Memory B cell (primary cell): ENCODE measurements at regions not wholly inside any gene's neighbourhood (a gene's known extent, or its start where the extent isn't known, plus 50 kb on each side); places are given as distances from the start of the nearest gene placed in this dataset.
A peak's percentile ranks its signal among the peaks of the same experiment; 100 is the strongest.
"Not testable (repeated sequence)": the region's sequence is repeated elsewhere in the genome, so short reads cannot be mapped to it uniquely, and the experiment has no call there.

Source experiments
- ATAC-seq: fragments of 150-1000 bp; cut with Tn5 transposase; 2 replicates; pipeline ENCODE4 v1.10.0; 2021; ENCODE audit warnings: low read depth, mild to moderate bottlenecking, moderate library complexity
- DNase-seq, 2 donors: peaks; one replicate each; pipeline ENCODE4 v3.0.0; 2022; ENCODE audit warnings: low spot score in 2 of 2
- H3K27ac Mint-ChIP-seq: one replicate; pipeline ENCODE4 v1.8.0; 2022; ENCODE audit warnings: mild to moderate bottlenecking, moderate library complexity, mixed read lengths
- H3K27me3 Mint-ChIP-seq: one replicate; pipeline ENCODE4 v1.8.0; 2022; ENCODE audit warnings: mixed read lengths
- H3K36me3 Mint-ChIP-seq: one replicate; pipeline ENCODE4 v1.8.0; 2022; ENCODE audit warnings: mild to moderate bottlenecking, mixed read lengths
- H3K4me1 Mint-ChIP-seq: one replicate; pipeline ENCODE4 v1.8.0; 2022; ENCODE audit warnings: mixed read lengths
- H3K4me3 Mint-ChIP-seq: one replicate; pipeline ENCODE4 v1.8.0; 2022; ENCODE audit warnings: mild to moderate bottlenecking, moderate library complexity, mixed read lengths
- H3K9me3 Mint-ChIP-seq: one replicate; pipeline ENCODE4 v1.8.0; 2022; ENCODE audit warnings: mixed read lengths

DNA sequence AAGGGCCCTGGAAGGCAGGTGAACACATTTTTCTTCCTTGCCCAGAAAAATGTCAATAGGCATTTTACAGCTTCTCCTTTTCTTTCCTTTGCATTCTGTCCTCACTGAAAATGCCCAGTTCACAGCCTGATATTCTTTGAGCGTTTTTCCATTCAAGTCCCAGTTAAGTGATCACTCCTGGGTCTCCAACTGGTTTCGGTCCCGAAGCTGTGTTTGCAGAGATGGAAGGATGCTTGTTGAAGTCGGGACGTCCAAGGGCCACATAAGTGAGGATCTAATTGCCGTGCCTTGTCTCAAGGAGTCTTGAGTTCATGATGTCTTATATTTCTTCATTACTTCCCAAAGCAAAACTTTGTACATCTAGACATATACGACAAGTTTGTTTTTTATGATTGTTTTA is 208.7 kb upstream of the PRKCQ start:
- Mint-ChIP-seq H3K9me3 (no peaks in the 10 kb centered on the region), H3K36me3 (no peaks in the 10 kb centered on the region), H3K4me3 (no peak overlapping the region), H3K27me3 (peaks cover 9% of the 10 kb centered on the region), H3K27ac (no peak overlapping the region), H3K4me1 (no peaks in the 10 kb centered on the region)
- DNase-seq, result no peak
- no peak for ATAC-seq

DNA sequence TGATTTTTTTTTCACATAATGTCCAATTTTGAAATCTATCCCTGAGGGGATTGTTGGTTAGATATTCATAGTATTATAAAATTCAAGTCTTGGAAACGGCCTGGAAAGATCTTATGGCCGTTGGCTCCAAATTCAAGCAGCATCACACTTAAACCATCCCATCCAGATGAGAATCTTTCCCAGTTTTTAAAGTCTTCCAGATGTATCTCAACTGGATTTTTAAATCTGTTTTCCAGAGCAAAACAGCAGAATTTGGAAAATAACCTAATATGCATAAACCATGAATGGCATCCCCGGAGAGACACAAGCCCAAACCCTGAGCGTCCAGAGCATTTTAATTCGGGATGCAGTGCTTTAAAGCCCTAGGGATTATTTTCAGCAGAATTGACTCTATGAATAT is 208.2 kb upstream of the PRKCQ start:
- Mint-ChIP-seq H3K9me3 (no peaks in the 10 kb centered on the region), H3K4me1 (no peaks in the 10 kb centered on the region), H3K27me3 (peaks cover 9% of the 10 kb centered on the region), H3K4me3 (no peak overlapping the region), H3K27ac (no peak overlapping the region), H3K36me3 (no peaks in the 10 kb centered on the region)
- DNase-seq (no peak), ATAC-seq (no peak)

DNA sequence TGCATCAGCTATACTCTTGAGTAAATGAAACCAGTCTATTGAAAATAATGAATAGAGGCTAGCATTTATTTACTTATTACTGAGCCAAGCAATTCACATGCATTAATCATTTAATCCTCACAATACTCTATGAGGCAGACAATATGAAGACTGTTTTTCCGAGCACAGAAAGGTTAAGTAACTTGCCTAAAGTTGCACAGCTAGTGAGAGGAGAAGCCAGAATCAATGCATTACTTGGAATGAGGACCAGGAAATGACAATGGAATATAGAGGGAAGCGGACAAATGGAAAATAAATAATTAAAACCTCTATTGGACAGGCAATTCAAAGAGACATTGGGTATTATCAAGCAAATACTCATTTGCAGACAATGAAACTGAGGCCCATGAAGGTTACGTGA is 207.6 kb upstream of the PRKCQ start:
- H3K27me3 Mint-ChIP-seq, result peaks cover 9% of the 10 kb centered on the region
- ATAC-seq (no peak), DNase-seq (no peak)
- H3K27ac Mint-ChIP-seq, result no peak overlapping the region
- no peaks in the 10 kb centered on the region for H3K36me3 Mint-ChIP-seq
- no peak overlapping the region for H3K4me3 Mint-ChIP-seq
- H3K4me1 Mint-ChIP-seq, result peaks cover under 1% of the 10 kb centered on the region
- no peaks in the 10 kb centered on the region for H3K9me3 Mint-ChIP-seq

DNA sequence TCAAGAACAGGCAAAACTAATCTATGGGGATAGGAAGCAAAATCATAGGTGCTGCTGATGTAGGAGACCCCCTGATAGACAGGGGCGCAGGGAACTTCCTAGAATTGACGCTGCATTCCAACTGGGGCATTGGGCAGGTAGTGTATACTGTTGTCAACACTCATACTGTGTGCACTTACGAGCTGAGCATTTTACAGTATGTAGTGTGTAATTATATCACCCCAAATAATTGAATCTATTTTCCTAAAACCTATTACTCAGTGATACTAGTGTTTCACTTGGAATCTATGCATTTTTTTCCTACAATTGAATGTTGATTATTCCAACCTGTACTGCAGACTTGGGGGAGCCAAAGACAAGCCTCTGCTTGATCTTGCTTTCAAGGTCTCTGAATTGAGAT is 207.0 kb upstream of the PRKCQ start:
- no peak for DNase-seq
- Mint-ChIP-seq H3K27ac (no peak overlapping the region), H3K36me3 (no peaks in the 10 kb centered on the region), H3K4me1 (peaks cover 2% of the 10 kb centered on the region), H3K9me3 (no peaks in the 10 kb centered on the region), H3K4me3 (no peak overlapping the region), H3K27me3 (peaks cover 9% of the 10 kb centered on the region)
- ATAC-seq, result no peak

DNA sequence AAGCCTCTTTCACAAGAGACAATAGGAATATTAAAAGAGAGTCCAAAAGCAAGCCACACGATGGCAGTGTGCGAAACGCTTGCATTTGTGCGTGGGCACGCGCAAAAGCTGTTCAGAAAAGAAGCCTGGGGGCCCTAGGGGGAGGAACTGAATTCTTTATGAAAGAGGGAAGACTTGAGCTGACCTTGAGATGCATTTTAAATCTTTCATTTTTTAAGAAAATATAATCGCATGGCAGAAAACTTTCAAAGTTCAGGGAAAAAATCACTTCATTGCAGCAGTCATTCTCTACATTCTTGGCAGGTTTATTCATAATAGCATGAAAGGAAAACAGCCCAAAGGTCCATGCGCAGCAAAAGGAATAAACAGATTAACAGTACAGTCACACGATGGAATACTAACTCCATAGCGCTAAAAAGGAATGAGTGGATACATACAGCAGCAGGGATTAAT is 206.5 kb upstream of the PRKCQ start:
- no peak for ATAC-seq
- Mint-ChIP-seq H3K27ac (no peak overlapping the region), H3K4me3 (no peak overlapping the region), H3K4me1 (peaks cover 7% of the 10 kb centered on the region), H3K27me3 (peaks cover 9% of the 10 kb centered on the region), H3K36me3 (no peaks in the 10 kb centered on the region), H3K9me3 (no peaks in the 10 kb centered on the region)
- no peak for DNase-seq

DNA sequence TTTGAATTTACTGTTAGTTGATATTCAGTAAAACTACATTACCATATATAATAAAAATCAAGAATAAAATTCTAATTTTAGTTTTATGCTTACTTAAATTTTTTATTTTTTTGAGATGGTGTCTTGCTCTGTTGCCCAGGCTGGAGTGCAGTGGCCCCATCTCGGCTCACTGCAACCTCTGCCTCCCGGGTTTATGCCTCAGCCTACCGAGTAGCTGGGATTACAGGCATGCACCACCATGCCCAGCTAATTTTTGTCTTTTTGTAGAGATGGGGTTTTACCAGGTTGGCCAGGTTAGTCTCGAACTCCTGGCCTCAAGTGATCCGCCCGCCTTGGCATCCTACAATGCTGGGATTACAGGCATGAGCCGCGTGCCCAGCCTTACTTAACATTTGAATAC is 204.4 kb upstream of the PRKCQ start:
- not testable (repeated sequence) for ATAC-seq, DNase-seq, H3K9me3 Mint-ChIP-seq, H3K36me3 Mint-ChIP-seq, H3K27ac Mint-ChIP-seq, H3K27me3 Mint-ChIP-seq, H3K4me3 Mint-ChIP-seq
- peaks cover 16% of the 10 kb centered on the region for H3K4me1 Mint-ChIP-seq

DNA sequence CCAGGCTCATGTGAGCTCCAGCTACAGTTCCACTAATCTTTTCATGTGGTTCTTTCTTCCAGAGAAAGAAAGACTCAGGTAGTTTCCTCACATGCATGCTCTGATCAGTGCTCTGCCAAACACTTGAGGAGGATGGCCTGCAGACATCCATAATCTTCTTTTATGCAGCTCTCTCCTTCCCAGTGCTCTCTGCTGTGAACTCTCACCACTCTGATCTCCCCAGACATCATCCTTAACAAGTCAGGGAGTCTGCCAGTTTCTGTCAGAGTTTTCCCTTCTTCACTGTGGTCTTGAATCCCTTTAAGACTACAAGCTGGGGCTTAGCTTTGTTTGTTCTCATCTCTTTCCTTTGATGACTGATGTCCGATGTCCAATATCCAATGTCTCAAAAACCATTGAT is 203.4 kb upstream of the PRKCQ start:
- peaks cover 16% of the 10 kb centered on the region for H3K4me1 Mint-ChIP-seq
- no peak for ATAC-seq

DNA sequence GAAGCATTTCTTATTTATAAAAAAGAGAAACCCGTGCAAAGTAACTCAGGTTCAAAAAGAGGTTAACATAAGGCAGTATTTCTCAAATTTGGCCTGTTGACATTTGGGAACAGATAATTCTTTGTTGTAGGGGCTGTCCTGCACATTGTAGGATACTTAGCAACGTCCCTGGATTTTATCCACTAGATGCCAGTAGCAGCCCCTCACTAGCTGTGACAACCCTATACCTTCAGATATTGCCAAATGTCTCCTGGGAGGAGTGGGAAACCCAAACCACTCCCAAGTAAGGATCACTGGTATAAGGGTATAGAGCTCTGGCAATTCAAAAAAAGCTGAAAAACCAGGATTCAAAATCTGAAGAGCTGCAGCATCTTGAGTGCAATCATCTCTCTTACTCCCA is 202.3 kb upstream of the PRKCQ start:
- no peak overlapping the region for H3K4me3 Mint-ChIP-seq
- no peaks in the 10 kb centered on the region for H3K36me3 Mint-ChIP-seq
- peaks cover 2% of the 10 kb centered on the region for H3K9me3 Mint-ChIP-seq
- DNase-seq, result no peak
- H3K27ac Mint-ChIP-seq, result no peak overlapping the region
- ATAC-seq, result no peak
- peaks cover 5% of the 10 kb centered on the region for H3K27me3 Mint-ChIP-seq
- peaks cover 16% of the 10 kb centered on the region for H3K4me1 Mint-ChIP-seq

More for the DNA sequence above, 203.4 kb upstream of the PRKCQ start:
- H3K9me3 Mint-ChIP-seq, result peaks cover under 1% of the 10 kb centered on the region
- no peak overlapping the region for H3K4me3 Mint-ChIP-seq
- DNase-seq, result no peak
- no peaks in the 10 kb centered on the region for H3K36me3 Mint-ChIP-seq
- no peak overlapping the region for H3K27ac Mint-ChIP-seq
- H3K27me3 Mint-ChIP-seq, result peaks cover 5% of the 10 kb centered on the region

DNA sequence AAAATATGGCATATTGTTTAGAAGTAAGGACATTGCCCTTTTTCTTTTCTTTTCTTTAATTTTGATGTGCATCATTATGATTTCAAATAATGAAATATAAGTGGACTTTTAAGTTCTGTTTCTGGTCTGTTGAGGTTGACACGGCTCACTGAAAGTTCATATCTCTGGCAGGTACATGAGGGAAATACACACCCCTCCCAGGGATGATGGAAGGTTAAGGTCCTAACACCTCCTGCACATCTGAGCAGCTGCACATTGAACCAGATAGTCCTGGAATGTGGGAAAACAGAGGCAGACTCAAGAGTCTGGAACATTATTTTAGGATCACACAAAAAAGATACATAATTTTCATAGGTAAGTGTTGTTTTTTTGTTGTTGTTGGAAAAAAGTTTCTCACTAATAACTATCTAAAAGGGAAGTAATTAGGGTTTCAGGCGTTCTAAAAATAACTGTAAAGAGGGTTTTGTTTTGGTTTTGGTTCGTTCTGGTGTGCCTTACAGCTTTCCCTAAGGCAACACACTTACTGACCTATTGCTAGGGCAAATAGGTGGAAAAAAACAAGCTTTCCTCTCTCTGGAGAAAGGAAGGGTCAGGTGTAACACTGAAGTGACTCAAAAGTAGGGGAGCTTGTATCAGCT is 201.2 kb upstream of the PRKCQ start:
- H3K27me3 Mint-ChIP-seq, result peaks cover 7% of the 10 kb centered on the region
- no peaks in the 10 kb centered on the region for H3K36me3 Mint-ChIP-seq
- ATAC-seq (peak; percentile 32), DNase-seq (no peak)
- H3K9me3 Mint-ChIP-seq, result peaks cover 2% of the 10 kb centered on the region
- peaks cover 16% of the 10 kb centered on the region for H3K4me1 Mint-ChIP-seq
- H3K27ac Mint-ChIP-seq, result no peak overlapping the region
- peak overlapping the region; percentile 49 for H3K4me3 Mint-ChIP-seq

DNA sequence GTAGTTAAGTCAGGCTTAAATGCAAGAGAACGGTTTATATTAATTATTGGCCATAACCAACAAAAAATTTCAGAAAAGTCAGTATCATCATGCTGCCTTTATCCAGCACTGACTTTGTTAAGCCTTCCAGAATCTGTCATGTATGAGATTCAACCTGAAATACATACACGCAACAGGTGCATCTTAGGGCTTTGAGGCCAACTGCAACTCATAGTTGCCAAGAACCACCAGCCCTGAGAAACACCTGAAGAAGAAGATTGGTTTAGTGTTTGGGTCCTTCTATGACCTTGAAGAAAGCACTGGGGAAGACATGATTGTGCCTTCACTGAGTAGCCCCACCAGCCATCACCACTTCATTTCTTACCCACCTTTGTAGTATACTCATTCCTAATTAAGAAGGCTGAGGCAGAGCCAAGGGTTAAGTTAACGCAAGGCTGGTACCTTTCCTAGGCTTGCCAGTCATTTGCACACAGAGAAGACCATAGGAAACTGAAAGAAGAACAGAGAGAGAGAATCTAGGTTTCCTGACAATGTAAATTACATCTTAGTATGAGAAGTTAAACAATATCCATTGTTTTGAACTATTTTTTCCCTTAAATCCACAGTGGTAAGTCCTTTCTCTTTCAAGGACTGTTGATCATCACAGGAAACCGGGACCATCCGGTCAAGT is 200.1 kb upstream of the PRKCQ start:
- H3K27me3 Mint-ChIP-seq, result peaks cover 11% of the 10 kb centered on the region
- H3K4me3 Mint-ChIP-seq, result peak overlapping the region; percentile 8
- peaks cover 2% of the 10 kb centered on the region for H3K9me3 Mint-ChIP-seq
- ATAC-seq (no peak), DNase-seq (no peak)
- peaks cover 16% of the 10 kb centered on the region for H3K4me1 Mint-ChIP-seq
- H3K36me3 Mint-ChIP-seq, result no peaks in the 10 kb centered on the region
- no peak overlapping the region for H3K27ac Mint-ChIP-seq

DNA sequence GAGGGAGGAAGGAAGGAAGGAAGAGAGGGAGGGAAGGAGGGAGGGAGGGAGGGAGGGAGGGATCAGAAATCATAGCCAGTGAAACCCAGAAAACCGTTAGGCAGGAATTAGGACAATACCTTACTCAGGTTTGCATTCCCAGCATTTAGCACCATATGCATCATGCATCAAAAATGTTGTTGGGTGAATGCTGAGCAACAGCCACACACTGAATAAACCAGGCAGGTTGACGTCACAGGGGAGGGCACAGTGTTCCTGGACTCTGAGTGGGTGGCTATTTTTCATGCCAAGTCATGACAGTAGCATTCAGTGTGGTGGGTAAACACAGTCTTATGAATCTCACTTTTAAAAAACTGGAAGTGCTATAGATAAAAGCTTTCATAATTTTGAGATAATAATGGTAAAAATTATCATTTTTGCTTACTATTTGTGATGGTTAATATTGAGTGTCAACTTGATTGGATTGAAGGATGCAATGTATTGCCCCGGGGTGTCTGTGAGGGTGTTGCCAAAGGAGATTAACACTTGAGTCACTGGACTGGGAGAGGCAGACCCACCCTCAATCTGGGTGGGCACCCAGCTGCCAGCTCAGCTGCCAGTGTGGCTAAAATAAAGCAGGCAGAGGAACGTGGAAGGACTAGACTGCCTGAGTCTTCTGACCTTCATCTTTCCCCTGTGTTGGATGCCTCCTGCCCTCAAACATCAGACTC is 199.1 kb upstream of the PRKCQ start:
- H3K27me3 Mint-ChIP-seq, result peaks cover 13% of the 10 kb centered on the region
- ATAC-seq, result no peak
- H3K27ac Mint-ChIP-seq, result no peak overlapping the region
- H3K36me3 Mint-ChIP-seq, result no peaks in the 10 kb centered on the region
- H3K4me3 Mint-ChIP-seq, result no peak overlapping the region
- DNase-seq, result no peak
- peaks cover 16% of the 10 kb centered on the region for H3K4me1 Mint-ChIP-seq
- H3K9me3 Mint-ChIP-seq, result peaks cover 2% of the 10 kb centered on the region

DNA sequence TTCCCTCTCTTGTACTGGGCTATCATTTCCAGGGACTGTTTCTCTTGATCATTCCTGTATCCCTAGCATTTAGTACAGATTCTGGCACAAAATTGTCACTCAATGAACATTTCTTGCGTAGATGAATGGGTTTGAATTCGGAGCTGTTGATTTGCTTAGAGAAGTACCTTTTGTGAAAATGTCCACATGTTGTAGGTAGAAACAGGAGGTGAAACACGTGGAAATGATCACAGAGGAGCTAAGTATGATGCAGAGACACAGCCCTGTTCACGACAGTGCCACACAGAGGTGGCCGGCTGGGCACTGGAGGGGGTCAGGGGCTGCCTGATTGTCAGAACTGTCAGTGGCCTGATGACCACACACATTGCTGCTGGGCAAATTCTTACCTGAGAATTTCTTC is 196.1 kb upstream of the PRKCQ start:
- peaks cover 4% of the 10 kb centered on the region for H3K4me1 Mint-ChIP-seq
- no peak overlapping the region for H3K4me3 Mint-ChIP-seq
- H3K27ac Mint-ChIP-seq, result no peak overlapping the region
- H3K36me3 Mint-ChIP-seq, result peaks cover 3% of the 10 kb centered on the region
- peaks cover 13% of the 10 kb centered on the region for H3K27me3 Mint-ChIP-seq
- peaks cover 6% of the 10 kb centered on the region for H3K9me3 Mint-ChIP-seq
- ATAC-seq, result no peak
- no peak for DNase-seq

DNA sequence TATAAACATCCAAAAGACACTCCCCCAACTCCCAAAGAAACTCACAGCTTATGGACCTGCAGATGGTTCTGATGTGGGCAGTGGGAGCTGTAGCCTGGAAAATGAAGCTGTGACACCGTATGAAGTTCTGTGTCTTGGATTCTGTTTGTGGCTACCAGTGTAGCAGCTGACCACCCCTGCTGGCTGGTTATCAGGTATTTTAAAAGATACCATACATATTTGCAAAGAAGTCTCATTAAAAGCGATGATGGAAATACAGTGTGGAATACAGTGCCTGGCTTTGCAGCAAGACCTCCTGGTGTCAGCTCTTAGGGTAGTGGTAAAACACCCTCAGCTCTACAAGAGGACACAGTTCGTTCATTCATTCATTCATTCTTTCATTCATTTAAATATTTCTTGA is 194.3 kb upstream of the PRKCQ start:
- Mint-ChIP-seq H3K4me3 (no peak overlapping the region), H3K9me3 (peaks cover 11% of the 10 kb centered on the region), H3K4me1 (no peaks in the 10 kb centered on the region), H3K27ac (no peak overlapping the region), H3K36me3 (peaks cover 3% of the 10 kb centered on the region), H3K27me3 (peaks cover 13% of the 10 kb centered on the region)
- DNase-seq (no peak), ATAC-seq (no peak)

DNA sequence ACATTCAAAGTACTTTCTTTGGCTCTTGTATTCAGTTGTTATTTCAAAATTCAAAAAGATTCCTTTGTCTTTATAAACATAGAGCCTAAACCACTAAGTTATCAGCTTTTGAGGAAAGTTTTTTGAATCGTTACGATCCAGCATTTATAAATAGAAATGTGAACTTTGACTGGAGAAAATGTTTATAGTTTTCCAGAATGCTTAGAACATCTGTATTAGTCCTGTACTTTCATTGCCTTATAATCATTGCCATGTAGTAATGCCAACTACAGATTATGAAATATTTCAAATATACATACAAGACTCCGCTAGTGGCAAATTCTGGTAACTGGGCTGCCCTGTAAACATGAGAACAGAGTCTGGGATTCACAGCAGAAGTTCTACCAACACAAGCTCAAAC is 191.3 kb upstream of the PRKCQ start:
- DNase-seq (no peak), ATAC-seq (no peak)
- H3K27me3 Mint-ChIP-seq, result peaks cover 6% of the 10 kb centered on the region
- no peaks in the 10 kb centered on the region for H3K4me1 Mint-ChIP-seq
- H3K27ac Mint-ChIP-seq, result no peak overlapping the region
- H3K9me3 Mint-ChIP-seq, result peaks cover 9% of the 10 kb centered on the region
- no peak overlapping the region for H3K4me3 Mint-ChIP-seq
- H3K36me3 Mint-ChIP-seq, result peaks cover 3% of the 10 kb centered on the region
